ENCODE measurements at regions not wholly inside any gene's neighbourhood (a gene's known extent, or its start where the extent isn't known, plus 50 kb on each side); places are given as distances from the start of the nearest gene placed in this dataset.
"Not testable (repeated sequence)": the region's sequence is repeated elsewhere in the genome, so short reads cannot be mapped to it uniquely, and the experiment has no call there.

DNA sequence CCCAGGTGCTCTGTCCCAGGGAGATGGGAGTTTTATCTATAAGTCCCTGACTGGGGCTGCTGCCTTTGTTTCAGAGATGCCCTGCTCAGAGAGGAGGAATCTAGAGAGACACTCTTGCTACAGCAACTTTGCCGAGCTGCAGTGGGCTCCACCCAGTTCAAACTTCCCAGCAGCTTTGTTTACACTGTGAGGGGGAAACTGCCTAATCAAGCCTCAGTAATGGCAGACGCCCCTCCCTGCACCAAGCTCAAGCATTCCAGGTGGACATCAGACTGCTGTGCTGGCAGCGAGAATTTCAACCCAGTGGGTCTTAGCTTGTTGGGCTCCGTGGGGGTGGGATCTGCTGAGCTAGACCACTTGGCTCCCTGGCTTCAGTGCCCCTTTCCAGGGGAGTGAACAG is 50.2 kb upstream of the RASA1 start:
- not testable (repeated sequence) for DNase-seq
